ENCODE measurements at regions not wholly inside any gene's neighbourhood (a gene's known extent, or its start where the extent isn't known, plus 50 kb on each side); places are given as distances from the start of the nearest gene placed in this dataset.
A peak's percentile ranks its signal among the peaks of the same experiment; 100 is the strongest.

GRCh38 chr2:226660526-226660925 lies 139.1 kb downstream of the IRS1 start:
- Mint-ChIP-seq H3K27me3 (ENCODE audit: low read depth) (no peaks in the 10 kb centered on the region), H3K27ac (ENCODE audit: unreplicated experiment) (peak overlapping the region; percentile 16), H3K9me3 (peaks cover 3% of the 10 kb centered on the region), H3K36me3 (ENCODE audit: low read depth) (no peaks in the 10 kb centered on the region), H3K4me1 (peaks cover 18% of the 10 kb centered on the region), H3K4me3 (no peak overlapping the region)
- DNase-seq (ENCODE audit: low read depth, low spot score): no peak
- no peak for TF ChIP-seq CTCF (conservative IDR thresholded peaks at IDR 0.05)

- no peak for TF ChIP-seq CTCF (conservative IDR thresholded peaks at IDR 0.05)
- H3K27me3 Mint-ChIP-seq (ENCODE audit: low read depth): no peaks in the 10 kb centered on the region
- peaks cover 18% of the 10 kb centered on the region for H3K4me1 Mint-ChIP-seq
- peaks cover 3% of the 10 kb centered on the region for H3K9me3 Mint-ChIP-seq
- no peak overlapping the region for H3K4me3 Mint-ChIP-seq
- H3K27ac Mint-ChIP-seq (ENCODE audit: unreplicated experiment): peak overlapping the region; percentile 16
- no peaks in the 10 kb centered on the region for H3K36me3 Mint-ChIP-seq (ENCODE audit: low read depth)
- no peak for DNase-seq (ENCODE audit: low read depth, low spot score)
Observed at GRCh38 chr2:226660124-226660523, 139.5 kb downstream of the IRS1 start.

- no peak for TF ChIP-seq CTCF (conservative IDR thresholded peaks at IDR 0.05)
- no peak overlapping the region for H3K4me3 Mint-ChIP-seq
- H3K4me1 Mint-ChIP-seq: peaks cover 18% of the 10 kb centered on the region
- no peak for DNase-seq (ENCODE audit: low read depth, low spot score)
- H3K9me3 Mint-ChIP-seq: peaks cover 3% of the 10 kb centered on the region
- no peaks in the 10 kb centered on the region for H3K36me3 Mint-ChIP-seq (ENCODE audit: low read depth)
- no peaks in the 10 kb centered on the region for H3K27me3 Mint-ChIP-seq (ENCODE audit: low read depth)
- H3K27ac Mint-ChIP-seq (ENCODE audit: unreplicated experiment): no peak overlapping the region
Observed at GRCh38 chr2:226659410-226659809, 140.2 kb downstream of the IRS1 start.

DNA sequence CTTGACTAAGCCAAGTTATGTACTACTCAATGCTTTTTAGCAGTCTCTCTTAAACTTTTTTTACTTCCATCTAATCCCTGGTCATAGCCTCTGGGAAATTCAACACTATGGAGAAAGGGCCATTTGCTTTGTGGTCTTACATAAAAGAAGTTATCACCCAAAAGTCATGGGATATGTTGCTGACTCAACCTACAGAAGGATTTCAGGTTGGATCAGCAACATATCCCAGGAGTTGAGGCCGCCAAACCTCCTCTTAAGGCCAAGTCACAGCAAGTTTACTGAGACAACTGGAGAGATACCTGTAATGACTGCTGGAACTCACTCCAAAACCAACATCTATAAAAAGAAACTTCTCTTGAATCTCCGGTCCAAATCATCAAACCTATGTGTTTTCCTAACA lies 141.1 kb downstream of the IRS1 start:
- no peak for DNase-seq (ENCODE audit: low read depth, low spot score)
- Mint-ChIP-seq H3K27me3 (ENCODE audit: low read depth) (no peaks in the 10 kb centered on the region), H3K4me1 (peaks cover 18% of the 10 kb centered on the region), H3K9me3 (peaks cover 3% of the 10 kb centered on the region), H3K4me3 (no peak overlapping the region), H3K36me3 (ENCODE audit: low read depth) (no peaks in the 10 kb centered on the region), H3K27ac (ENCODE audit: unreplicated experiment) (no peak overlapping the region)
- TF ChIP-seq CTCF (conservative IDR thresholded peaks at IDR 0.05): no peak

DNA sequence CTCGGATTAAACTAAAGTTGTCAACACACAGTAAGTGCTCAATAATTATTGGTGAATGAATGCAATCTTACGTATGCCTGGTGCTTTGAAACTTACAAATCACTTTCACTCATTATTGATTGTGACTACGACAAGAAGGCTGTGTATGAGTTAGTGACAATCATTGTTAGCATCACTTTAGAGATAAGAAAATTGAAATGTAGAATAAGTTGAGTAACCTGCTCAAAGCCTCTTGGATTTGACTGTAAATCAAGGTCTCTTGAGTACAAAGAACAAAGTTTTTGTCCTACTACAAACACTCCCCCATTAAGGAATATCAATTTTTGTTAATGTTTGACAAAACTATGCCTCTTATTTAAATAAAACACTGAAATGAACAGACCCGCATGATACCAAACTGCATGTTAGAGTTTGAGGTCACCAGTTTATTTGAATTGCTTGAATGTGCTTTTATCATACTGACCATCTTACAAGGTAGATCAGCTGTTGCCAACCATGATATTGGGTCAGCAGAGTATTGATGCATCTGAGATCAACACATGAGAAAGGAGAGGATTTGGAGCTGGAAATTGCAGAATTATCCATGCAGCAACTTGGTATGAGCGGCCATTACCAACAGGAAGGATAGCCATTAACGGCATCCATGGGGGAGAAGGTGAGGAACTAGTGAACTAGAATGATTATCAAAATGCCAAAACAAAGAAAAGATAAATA lies 142.1 kb downstream of the IRS1 start:
- no peak for DNase-seq (ENCODE audit: low read depth, low spot score)
- Mint-ChIP-seq H3K4me3 (no peak overlapping the region), H3K36me3 (ENCODE audit: low read depth) (no peaks in the 10 kb centered on the region), H3K4me1 (peaks cover 18% of the 10 kb centered on the region), H3K27me3 (ENCODE audit: low read depth) (no peaks in the 10 kb centered on the region), H3K9me3 (peaks cover 3% of the 10 kb centered on the region), H3K27ac (ENCODE audit: unreplicated experiment) (no peak overlapping the region)
- TF ChIP-seq CTCF (conservative IDR thresholded peaks at IDR 0.05): no peak
